GM12872 (cell line): ENCODE measurements at regions not wholly inside any gene's neighbourhood (a gene's known extent, or its start where the extent isn't known, plus 50 kb on each side); places are given as distances from the start of the nearest gene placed in this dataset.

Source experiments
- TF ChIP-seq, protein P1 (sequence below): IDR thresholded peaks from 3 replicates; pipeline ENCODE4 v1.5.1; 2011; ENCODE audit warnings: low read depth, mild to moderate bottlenecking, low read length, moderate library complexity; ENCODE audit not compliant: insufficient read depth

DNA sequence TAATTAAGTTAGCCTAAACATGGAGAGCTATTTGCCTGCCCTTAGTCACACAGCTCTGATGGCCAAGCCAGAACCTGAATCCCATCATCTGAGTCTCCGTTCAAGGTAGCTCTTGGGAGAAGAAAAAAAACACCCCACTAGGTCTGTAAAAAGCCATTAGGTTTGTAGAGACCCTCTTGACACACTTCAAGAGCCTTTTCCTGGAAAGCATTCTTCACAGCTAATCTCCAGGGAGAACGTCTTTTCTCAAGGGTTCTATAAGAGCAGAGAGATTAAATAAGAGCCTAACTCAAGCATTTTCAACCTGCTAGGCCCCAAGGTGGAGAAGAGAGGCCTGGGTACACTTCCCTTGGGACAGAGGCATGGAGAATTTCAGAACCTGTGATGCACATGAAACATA lies 61.6 kb upstream of the NAV2 start:
- TF ChIP-seq, protein P1, sequence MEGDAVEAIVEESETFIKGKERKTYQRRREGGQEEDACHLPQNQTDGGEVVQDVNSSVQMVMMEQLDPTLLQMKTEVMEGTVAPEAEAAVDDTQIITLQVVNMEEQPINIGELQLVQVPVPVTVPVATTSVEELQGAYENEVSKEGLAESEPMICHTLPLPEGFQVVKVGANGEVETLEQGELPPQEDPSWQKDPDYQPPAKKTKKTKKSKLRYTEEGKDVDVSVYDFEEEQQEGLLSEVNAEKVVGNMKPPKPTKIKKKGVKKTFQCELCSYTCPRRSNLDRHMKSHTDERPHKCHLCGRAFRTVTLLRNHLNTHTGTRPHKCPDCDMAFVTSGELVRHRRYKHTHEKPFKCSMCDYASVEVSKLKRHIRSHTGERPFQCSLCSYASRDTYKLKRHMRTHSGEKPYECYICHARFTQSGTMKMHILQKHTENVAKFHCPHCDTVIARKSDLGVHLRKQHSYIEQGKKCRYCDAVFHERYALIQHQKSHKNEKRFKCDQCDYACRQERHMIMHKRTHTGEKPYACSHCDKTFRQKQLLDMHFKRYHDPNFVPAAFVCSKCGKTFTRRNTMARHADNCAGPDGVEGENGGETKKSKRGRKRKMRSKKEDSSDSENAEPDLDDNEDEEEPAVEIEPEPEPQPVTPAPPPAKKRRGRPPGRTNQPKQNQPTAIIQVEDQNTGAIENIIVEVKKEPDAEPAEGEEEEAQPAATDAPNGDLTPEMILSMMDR = no peak

DNA sequence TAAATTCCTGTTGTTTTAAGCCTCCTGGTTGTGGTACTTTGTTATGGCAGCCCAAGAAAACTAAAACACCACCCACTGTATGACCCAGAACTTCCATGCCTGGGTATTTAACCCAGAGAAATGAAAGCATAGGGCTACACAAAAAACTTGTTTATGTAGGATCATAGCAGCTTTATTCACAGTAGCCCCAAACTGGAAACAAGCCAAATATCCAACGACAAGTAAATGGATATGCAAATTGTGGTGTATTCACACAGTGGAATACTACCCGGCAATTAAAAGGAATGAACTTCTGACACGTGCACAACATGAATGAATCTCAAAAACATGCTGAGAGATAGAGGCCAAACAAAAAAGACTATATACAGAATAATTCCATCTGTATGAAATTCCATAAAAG lies 62.2 kb upstream of the NAV2 start:
- TF ChIP-seq, protein P1 = no peak

DNA sequence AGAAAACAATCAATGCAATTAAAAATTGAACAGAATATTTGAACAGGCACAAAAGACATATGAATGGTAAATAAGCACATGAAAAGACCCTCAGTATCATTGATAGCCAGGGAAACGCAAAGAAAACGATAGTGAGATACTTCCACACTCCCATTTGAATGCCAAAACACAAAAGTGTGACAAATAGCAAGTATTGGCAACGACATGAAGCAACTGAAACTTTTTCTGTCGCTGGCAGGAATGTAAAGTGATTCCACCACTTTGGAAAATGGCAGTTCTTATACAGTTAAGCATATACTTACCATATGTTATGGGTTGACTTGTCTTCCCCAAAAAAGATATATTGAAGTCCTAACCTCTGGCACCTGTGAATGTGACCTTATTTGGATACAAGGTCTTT lies 62.9 kb upstream of the NAV2 start:
- TF ChIP-seq, protein P1 = no peak

GRCh38 chr11:19648321-19648720 lies 64.3 kb upstream of the NAV2 start:
- TF ChIP-seq, protein P1 = no peak

- TF ChIP-seq, protein P1 = no peak
These were observed 64.8 kb upstream of the NAV2 start for GRCh38 chr11:19647816-19648215.

DNA sequence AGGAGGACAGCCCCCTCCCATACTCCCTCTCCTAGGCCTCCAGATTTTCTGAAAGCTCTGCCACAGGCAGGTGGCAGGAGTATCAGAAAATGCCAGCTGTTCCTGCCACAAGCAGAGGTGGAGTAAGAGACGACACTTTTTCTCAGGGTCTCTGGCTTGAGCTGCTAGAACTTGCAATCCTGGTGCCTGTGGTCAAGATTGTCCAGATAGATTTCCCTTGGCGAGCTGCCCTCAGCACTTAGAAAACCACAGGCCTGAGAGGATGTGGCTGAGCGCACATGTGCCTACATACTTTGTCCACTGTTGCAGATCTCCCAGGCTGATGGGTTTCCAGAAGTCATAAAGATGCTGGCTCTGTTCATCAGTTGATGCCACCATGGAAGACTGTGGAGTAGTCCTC lies 65.7 kb upstream of the NAV2 start:
- TF ChIP-seq, protein P1 = no peak

DNA sequence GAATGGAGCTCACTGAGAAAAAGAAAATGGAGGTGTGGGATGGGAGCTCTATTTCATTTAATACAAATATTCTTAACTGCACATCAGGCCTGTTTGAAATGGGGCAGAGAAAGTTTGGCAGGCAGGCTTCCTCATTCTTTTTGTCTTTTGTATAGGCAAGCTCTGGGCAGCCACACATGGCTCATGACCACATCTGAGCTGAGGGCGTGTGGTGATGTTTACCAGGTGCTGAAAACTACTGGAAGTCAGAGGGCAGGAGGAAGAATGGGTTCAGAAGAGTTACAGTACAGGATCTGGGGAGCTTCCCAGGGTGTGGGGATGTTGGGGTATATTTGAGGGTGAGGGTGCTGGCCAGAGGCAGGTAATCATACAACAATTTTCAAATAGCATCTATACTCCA lies 66.3 kb upstream of the NAV2 start:
- TF ChIP-seq, protein P1 = no peak

- TF ChIP-seq, protein P1 = no peak
These were observed 68.3 kb upstream of the NAV2 start for GRCh38 chr11:19644316-19644715.
